ENCODE measurements at regions not wholly inside any gene's neighbourhood (a gene's known extent, or its start where the extent isn't known, plus 50 kb on each side); places are given as distances from the start of the nearest gene placed in this dataset.
"Not testable (repeated sequence)": the region's sequence is repeated elsewhere in the genome, so short reads cannot be mapped to it uniquely, and the experiment has no call there.

- no peak for DNase-seq
These were observed 192.8 kb upstream of the PHACTR1 start for GRCh38 chr6:12523726-12524125.

DNA sequence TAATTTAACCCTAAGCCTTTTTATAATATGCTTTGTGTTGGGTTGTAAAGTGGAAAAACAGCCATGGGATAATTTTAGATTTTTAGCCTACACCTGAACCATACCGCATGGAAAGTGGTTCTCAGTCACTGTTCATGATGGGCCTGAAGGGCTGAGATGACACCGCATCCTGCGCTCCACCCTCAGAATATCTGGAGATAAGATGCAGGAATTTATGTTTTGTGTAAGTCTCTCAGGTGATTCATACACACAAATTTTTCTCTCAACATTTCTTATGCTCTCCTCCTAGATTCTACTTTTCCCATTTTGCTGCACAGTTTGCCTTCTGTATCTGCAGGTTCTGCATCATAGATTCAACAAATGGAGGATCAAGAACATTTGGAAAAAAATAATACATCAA lies 191.3 kb upstream of the PHACTR1 start:
- DNase-seq = no peak

DNA sequence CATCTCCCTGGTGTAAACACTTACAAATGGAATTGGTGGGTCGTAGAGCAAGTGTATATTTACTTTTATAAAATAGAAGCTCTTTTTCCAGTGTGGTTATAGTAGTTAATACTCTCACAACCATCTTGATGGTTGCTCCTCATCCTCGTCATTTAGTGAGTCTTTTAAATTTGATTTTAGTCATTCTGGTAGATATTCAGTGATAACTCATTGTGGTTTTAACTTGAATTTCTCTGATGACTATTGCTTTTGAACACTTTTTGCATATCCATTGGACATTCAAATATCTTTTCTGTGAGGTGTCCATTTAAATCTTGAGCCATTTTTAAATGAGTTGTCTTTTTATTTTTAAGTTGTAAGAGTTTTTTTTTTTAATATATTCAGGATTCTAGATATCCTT lies 189.2 kb upstream of the PHACTR1 start:
- no peak for DNase-seq

- DNase-seq = no peak
These were observed 188.4 kb upstream of the PHACTR1 start for GRCh38 chr6:12528136-12528535.

GRCh38 chr6:12528581-12529363 lies 187.8 kb upstream of the PHACTR1 start:
- no peak for DNase-seq

GRCh38 chr6:12529364-12530019 lies 187.1 kb upstream of the PHACTR1 start:
- no peak for DNase-seq

DNA sequence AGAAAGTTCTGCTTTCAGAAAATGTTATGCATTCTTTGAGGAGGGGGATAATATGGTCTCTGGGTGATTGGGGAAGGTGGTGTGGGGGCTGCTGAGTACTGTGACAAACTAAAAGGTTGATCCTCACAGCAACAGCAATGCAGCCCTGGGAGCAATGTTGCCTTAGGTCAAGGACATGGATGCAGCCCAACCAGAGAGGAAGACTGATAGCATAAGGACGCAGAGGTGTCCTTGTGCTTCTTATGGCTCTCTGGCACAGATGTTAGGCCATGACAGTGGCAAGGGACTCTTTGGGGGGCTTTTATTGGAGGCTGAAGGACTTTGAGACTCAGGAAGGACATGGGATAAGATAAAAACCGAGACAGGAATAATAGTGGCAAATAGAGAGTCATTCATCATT lies 186.2 kb upstream of the PHACTR1 start:
- no peak for DNase-seq

GRCh38 chr6:12533586-12533985 lies 183.0 kb upstream of the PHACTR1 start:
- no peak for DNase-seq

DNA sequence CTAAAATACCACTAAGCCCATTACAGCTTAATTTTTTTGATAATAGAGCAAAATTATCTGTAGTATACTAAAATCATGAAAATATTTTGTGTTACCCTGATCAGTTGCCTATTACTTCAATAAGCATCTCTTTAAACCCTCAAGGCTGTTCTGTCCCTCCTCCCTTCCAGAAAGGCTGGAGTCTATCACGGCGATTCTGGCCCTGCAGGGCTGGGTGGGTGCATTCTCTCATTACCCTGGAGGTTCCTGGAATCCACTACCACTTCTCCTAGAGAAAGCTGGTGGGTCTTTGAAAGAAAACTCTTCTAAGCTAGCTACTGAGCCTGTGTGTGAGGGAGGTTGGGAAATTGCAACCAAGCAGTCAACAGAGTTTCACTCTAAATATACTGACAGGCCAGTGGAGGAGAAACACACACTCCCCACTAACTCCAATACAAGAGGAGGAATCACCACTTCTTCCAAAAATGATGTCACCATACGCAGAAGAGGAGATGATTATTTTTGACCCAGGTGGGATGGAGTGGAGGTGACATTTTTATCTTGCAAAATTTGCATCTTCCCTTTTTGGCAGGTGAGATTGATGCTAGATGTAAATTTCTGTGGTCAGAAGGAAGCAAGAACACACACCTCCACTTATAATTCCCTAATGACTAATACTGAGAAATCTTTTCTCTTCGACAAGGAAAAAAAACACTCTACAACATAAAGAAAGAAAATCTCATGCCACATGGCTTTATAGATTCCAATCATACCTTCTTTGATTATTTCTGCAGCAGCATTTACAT lies 182.3 kb upstream of the PHACTR1 start:
- no peak for DNase-seq

DNA sequence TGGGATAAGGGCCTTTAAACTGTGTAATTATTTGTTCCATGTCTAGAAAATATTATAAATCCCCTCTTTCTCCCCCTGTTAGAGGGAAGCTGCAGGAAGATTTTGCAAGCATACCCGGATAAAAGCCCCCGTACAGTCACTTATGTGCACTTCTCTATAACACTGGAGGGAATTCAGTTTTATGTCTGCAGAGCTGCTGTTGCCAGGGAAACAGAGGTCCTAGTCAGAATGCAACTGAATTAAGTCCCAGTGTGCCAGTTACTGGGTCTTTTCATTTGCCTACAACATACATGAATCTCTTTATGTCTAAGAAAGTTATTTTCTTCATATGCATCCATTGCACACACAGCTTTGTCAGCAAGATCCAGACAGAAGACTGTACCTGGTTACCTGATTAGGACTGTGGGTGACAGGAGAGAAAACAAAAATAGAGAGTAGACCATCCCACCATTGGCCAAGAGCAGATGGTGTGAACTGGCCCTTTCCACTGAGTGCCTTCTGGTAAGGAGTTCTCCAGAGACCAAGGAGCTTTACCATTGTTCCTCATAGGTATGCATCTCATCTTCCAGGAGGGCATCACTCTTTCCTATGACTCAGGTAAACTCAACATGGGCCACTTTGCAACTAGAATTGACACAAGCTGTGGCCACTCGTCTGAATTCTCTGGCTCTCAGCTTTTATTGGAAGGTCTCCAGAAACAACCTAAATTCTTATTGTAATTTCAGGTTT lies 180.8 kb upstream of the PHACTR1 start:
- DNase-seq = no peak

DNA sequence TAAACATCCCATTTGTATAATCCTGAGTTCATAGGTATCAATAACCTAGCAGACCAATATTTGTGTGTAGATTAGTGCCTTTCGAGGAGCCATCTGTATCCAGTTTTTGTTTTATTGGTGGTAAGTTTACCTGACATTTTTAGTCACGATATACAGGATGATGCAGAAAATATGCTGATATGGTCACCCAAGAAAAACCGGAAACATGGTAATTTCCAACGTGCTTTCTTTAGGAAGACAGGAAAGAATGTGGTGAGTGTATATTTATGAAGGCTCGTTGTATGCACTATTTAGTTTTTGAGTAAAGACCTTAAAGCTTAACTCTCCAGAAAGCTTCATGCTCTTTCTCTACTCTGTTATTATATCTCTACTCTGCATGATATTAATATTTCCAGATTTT lies 180.2 kb upstream of the PHACTR1 start:
- no peak for DNase-seq

GRCh38 chr6:12537389-12537788 lies 179.2 kb upstream of the PHACTR1 start:
- DNase-seq = no peak

DNA sequence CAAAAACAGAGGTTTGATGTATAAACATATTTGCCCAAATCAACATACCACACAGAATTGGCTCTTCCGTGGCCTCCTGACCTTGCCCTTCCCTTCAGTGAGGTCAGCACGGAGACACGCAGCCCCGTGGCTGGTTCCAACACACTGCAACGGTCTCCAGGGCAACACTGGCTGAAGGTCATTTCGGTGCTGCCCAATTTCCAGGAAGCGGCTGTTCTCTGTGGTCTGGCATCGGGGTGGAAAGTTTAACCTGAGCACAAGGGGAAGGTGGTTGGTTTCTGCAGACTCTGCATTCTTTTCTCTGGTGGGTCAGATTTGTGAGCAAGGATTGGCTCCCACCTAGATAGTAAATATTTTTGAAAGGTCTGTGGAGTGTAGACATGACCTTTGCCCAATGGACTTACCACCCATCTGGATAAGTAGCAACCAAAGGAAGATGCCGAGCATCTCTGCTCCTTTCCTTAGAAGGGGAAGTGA lies 177.6 kb upstream of the PHACTR1 start:
- DNase-seq = no peak

DNA sequence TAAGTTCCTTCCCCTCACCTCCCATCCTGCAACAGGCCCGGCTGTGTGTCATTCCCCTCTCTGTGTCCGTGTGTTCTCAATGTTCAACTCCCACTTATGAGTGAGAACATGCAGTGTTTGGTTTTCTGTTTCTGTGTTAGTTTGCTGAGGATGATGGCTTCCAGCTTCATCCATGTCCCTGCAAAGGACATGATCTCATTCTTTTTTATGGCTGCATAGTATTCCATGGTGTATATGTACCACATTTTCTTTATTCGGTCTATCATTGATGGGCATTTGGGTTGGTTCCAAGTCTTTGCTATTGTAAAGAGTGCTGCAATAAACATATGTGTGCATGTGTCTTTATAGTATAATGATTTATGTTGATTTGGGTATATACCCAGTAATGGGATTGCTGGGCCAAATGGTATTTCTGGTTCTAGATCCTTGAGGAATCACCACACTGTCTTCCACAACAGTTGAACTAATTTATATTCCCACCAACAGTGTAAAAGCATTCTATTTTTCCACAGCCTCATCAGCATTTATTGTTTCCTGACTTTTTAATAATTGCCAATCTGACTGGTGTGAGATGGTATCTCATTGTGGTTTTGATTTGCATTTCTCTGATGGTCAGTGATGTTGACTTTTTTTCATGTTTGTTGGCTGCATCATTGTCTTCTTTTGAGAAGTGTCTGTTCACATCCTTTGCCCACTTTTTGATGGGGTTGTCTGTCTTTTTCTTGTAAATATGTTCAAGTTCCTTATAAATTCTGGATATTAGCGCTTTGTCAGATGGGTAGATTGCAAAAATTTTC lies 174.1 kb upstream of the PHACTR1 start:
- not testable (repeated sequence) for DNase-seq

DNA sequence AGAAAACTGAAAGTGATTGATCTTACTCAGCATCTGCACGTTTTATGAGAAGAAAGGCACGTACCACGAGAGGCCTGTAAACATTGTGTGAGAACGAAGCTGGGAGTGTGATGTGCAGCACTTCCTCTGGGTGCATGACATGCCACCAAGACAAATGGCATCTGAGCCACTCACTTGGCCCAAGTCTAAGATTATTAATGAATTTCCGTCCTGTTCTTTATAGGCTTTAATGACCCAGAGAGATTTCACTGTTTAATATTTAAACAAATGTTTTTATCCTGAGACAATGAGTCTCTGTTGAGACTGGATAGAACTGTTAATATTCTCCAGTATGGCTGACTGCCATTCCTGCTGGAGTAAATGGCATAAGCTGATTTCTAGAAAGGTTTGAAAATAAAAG lies 172.6 kb upstream of the PHACTR1 start:
- DNase-seq = no peak

DNA sequence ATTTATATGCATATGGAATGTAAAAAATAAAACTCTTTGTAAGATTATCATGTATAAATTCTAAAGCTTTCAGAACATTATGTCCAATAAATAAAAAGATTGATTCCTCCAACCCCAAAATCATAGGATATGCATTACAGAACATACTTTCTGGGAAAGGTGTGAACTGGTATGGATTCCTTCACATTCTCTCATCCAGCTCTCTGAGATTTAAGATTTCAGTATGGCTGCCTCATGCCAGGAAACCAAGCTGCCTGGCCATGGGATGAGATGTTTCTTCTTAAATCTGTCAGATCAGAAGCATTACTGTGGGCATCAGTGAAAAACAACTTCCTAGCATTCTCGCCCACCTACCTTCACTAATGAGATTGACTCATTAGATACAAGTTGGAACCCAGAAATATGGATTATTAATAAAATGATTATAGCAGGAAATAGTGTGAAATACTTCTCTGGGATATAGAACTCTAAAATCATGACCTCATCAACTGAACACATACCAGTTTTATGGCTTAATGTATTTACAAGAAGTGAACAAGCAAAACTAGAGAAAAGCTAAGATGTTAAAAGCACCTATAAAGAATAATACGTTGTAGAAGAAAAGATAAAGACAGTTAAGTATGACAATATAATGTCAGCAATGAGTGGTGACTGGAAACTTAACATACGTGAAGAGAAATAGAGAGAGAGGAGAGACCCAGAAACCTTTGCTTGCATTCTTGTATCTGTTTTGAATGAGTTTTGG lies 171.6 kb upstream of the PHACTR1 start:
- DNase-seq = no peak

- DNase-seq = no peak
These were observed 170.8 kb upstream of the PHACTR1 start for GRCh38 chr6:12545619-12546409.

DNA sequence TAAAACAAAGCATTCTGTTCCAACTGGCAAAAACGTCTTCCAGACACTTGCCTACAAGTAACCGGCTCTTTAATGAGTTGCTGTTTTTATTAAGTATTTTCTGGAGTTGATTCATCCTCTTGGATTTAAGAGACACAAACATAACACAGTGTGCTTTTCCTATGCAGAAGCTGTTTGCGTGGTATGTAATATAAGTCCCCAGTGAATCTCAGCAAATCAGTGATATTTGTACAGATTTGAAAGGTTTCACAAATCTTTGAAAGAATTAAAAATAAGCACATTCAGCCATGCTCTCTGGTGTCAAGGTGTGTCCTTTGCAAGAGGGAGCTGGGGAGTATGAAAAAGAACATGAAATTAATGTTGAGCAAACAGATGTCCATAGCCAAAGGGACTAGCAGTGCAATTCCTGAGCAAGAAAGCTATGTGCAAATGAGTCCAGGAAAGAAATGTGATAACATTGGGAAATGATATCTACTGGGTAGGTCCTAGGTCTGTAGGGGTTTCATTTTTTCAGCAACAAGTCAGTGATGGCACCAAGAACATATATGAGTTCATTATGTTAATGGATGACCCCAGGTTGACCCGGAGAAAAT lies 170.1 kb upstream of the PHACTR1 start:
- DNase-seq = no peak

GRCh38 chr6:12548526-12548925 lies 168.0 kb upstream of the PHACTR1 start:
- no peak for DNase-seq

GRCh38 chr6:12549445-12549844 lies 167.1 kb upstream of the PHACTR1 start:
- DNase-seq = not testable (repeated sequence)
